Small intestine (tissue), 7 donors: ENCODE measurements at regions not wholly inside any gene's neighbourhood (a gene's known extent, or its start where the extent isn't known, plus 50 kb on each side); places are given as distances from the start of the nearest gene placed in this dataset.

Experiments
- DNase-seq, 2 donors: peaks; one replicate each; pipeline versions ENCODE4 v3.0.0 to v3.0.0-alpha.2; 2013
- FAIRE-seq: peaks from 2 replicates; lab custom pipeline; 2012; peaks lifted over from hg19 to GRCh38; lab: Jason Lieb, UNC
- H3K27ac ChIP-seq, 3 donors: one replicate each; pipeline ENCODE4 v1.5.1; 2013; ENCODE audit warnings: low read length in 2 of 3, mild to moderate bottlenecking in 2 of 3, control low read depth in 1 of 3, inconsistent platforms in 1 of 3, low read depth in 1 of 3, moderate library complexity in 1 of 3
- H3K27me3 ChIP-seq, 3 donors: one replicate each; pipeline ENCODE4 v1.6.1; 2013; ENCODE audit warnings: low read length in 3 of 3, inconsistent platforms in 1 of 3; ENCODE audit not compliant: control insufficient read depth in 3 of 3, insufficient read depth in 3 of 3
- H3K36me3 ChIP-seq, 3 donors: one replicate each; pipeline ENCODE4 v1.6.1; 2013; ENCODE audit warnings: low read length in 3 of 3, inconsistent platforms in 1 of 3, low read depth in 1 of 3, mild to moderate bottlenecking in 1 of 3, moderate library complexity in 1 of 3; ENCODE audit not compliant: control insufficient read depth in 3 of 3, insufficient read depth in 2 of 3
- H3K4me1 ChIP-seq, 3 donors: one replicate each; pipeline ENCODE4 v1.6.1; 2013; ENCODE audit warnings: low read length in 2 of 3, inconsistent platforms in 1 of 3, low read depth in 1 of 3, mild to moderate bottlenecking in 1 of 3, moderate library complexity in 1 of 3; ENCODE audit not compliant: control insufficient read depth in 3 of 3, insufficient read depth in 2 of 3
- H3K4me3 ChIP-seq, 3 donors: one replicate each; pipeline ENCODE4 v1.5.1; 2013; ENCODE audit warnings: low read length in 3 of 3, control low read depth in 1 of 3, inconsistent platforms in 1 of 3, low read depth in 1 of 3, mild to moderate bottlenecking in 1 of 3, moderate library complexity in 1 of 3
- H3K9me3 ChIP-seq, 2 donors: one replicate each; pipeline ENCODE4 v1.6.1; 2013; ENCODE audit warnings: low read depth in 1 of 2, low read length in 1 of 2; ENCODE audit not compliant: control insufficient read depth in 2 of 2, insufficient read depth in 1 of 2
- WGBS, 3 donors: extraction: QIAGEN DNeasy Blood & Tissue Kit; methylation state at CpG; one replicate each; pipeline ENCODE4 v1.1.7; 2013; 5-methylcytosine and 5-hydroxymethylcytosine counted together
- donor health status: healthy with polysubstance abuse.
- donor health status: control.
- donor health status: control.
- donor health status: Bipolar disorder and iron deficiency.
- donor health status: healthy.

DNA sequence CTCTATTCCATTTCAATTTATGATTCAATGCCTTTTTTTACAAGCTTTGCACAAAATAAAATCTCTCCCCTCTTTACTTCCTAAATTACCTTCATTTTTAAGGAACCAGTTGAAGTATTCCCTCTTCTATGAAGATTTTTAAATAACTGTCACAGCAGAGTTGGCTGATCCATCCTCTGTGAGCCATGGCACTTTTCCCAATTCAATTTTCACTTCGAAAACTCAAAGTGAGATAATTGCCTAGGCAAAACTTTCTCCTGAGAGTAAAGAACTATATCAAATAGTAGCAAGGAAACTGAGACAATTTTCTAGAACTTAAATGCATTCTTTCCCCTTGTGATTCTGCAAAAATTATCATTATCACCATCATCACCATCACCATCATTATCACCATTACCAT lies 259.9 kb upstream of the ARHGAP20 start:
- WGBS, 3 donors, result 62 to 86% (median 75%) methylated on average over 1 of the region's 1 CpG
- DNase-seq (no peak), FAIRE-seq (no peak)

GRCh38 chr11:110971140-110971539 lies 258.9 kb upstream of the ARHGAP20 start:
- FAIRE-seq (no peak), DNase-seq (no peak)
- 67 to 73% (median 70%) methylated on average over 1 of the region's 1 CpG for WGBS, 3 donors
- Histone ChIP-seq H3K36me3 (no peaks in the 10 kb centered on the region), H3K9me3 (no peaks in the 10 kb centered on the region), H3K4me3 (no peak overlapping the region), H3K27me3 (peaks cover 0 to 3% (median 3%) of the 10 kb centered on the region in 3 donors), H3K4me1 (no peaks in the 10 kb centered on the region), H3K27ac (no peak overlapping the region)

More for the DNA sequence above, 259.9 kb upstream of the ARHGAP20 start:
- Histone ChIP-seq H3K36me3 (no peaks in the 10 kb centered on the region), H3K4me3 (no peak overlapping the region), H3K27ac (no peak overlapping the region), H3K27me3 (peaks cover 0 to 3% (median 3%) of the 10 kb centered on the region in 3 donors), H3K9me3 (no peaks in the 10 kb centered on the region), H3K4me1 (no peaks in the 10 kb centered on the region)

GRCh38 chr11:110968348-110969062 lies 256.3 kb upstream of the ARHGAP20 start:
- DNase-seq, result no peak
- H3K4me3 ChIP-seq, result no peak overlapping the region
- H3K4me1 ChIP-seq, result no peaks in the 10 kb centered on the region
- H3K9me3 ChIP-seq, result no peaks in the 10 kb centered on the region
- no peak for FAIRE-seq
- no peaks in the 10 kb centered on the region for H3K36me3 ChIP-seq
- peaks cover 2 to 3% (median 3%) of the 10 kb centered on the region in 3 donors for H3K27me3 ChIP-seq
- 65 to 83% (median 79%) methylated on average over 4 of the region's 4 CpGs for WGBS, 3 donors
- H3K27ac ChIP-seq, result no peak overlapping the region

DNA sequence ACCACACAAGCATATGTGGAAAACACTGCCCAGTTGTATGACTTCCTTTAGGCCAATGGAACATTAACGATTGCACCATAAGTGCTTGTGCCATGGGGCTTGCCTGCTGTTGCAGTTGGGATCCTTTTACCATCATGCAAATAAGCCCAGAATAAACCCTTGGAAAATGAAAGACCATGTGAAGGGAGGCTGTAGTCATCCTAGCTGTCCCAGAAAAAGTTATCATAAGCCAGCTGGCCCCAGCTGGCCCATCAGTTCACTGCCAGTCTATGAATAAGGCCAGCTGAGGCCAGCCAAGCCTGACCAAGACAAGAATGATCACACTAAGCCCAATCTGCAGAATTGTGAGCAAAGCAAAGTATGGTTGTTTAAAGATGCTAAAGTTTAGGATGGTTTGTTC lies 253.9 kb upstream of the ARHGAP20 start:
- Histone ChIP-seq H3K4me1 (no peaks in the 10 kb centered on the region), H3K9me3 (no peaks in the 10 kb centered on the region), H3K4me3 (no peak overlapping the region), H3K36me3 (no peaks in the 10 kb centered on the region), H3K27ac (no peak overlapping the region), H3K27me3 (peaks cover 0 to 2% (median 2%) of the 10 kb centered on the region in 3 donors)
- 64 to 87% (median 76%) methylated on average over 1 of the region's 1 CpG for WGBS, 3 donors
- no peak for DNase-seq
- no peak for FAIRE-seq

DNA sequence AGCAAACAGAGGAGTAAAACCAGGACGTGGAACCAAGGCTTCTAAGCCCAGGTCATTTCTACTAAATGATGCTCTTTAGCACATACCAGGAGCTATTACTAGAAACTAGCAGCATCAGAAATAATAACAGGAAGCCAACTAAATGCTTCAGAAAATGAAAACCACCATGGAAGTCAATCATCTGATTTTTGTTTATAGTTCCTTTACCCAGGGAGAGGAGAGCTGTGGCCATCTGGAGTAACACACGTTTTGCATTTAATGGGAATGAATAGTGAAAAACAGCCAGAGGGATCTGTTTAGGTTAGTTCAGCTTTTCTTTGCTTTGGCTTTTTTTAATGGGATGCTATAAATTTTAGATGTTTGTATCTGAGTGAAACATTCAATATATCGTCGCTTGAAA lies 250.7 kb upstream of the ARHGAP20 start:
- no peaks in the 10 kb centered on the region for H3K36me3 ChIP-seq
- H3K4me3 ChIP-seq, result no peak overlapping the region
- H3K27ac ChIP-seq, result no peak overlapping the region
- FAIRE-seq (no peak), DNase-seq (no peak)
- H3K9me3 ChIP-seq, result no peaks in the 10 kb centered on the region
- H3K4me1 ChIP-seq, result no peaks in the 10 kb centered on the region
- peaks cover 0 to 2% (median 0%) of the 10 kb centered on the region in 3 donors for H3K27me3 ChIP-seq
- 55 to 60% (median 58%) methylated on average over 4 of the region's 4 CpGs for WGBS, 3 donors

DNA sequence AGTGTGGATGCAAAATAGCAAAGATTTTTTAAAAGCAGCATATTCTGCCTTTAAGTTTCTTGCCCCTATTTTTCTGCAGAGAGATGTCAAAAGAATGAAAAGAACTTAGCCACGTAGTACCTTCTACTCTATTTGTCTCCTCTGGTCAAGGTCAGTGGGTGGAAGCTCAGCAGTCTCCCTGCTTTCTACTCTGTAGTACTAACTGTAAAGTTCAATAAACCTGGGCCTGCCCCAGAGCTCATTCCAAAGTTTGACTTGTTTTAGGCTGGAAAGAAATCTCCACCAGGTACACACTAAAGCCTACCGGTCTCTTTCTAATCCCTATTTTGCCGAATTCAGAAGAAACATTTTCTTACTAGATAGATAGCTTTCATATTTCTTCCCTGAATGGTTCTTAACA lies 247.9 kb upstream of the ARHGAP20 start:
- Histone ChIP-seq H3K4me3 (no peak overlapping the region), H3K27ac (no peak overlapping the region), H3K4me1 (no peaks in the 10 kb centered on the region), H3K27me3 (peaks cover 0 to 2% (median 0%) of the 10 kb centered on the region in 3 donors), H3K36me3 (no peaks in the 10 kb centered on the region), H3K9me3 (no peaks in the 10 kb centered on the region)
- DNase-seq, result no peak
- no peak for FAIRE-seq
- 70 to 82% (median 80%) methylated on average over 3 of the region's 3 CpGs for WGBS, 3 donors

- 86 to 88% (median 86%) methylated on average over 4 of the region's 4 CpGs for WGBS, 3 donors
- no peaks in the 10 kb centered on the region for H3K27me3 ChIP-seq
- DNase-seq (no peak), FAIRE-seq (no peak)
- H3K27ac ChIP-seq, result no peak overlapping the region
- no peak overlapping the region for H3K4me3 ChIP-seq
- H3K4me1 ChIP-seq, result no peaks in the 10 kb centered on the region
- H3K9me3 ChIP-seq, result no peaks in the 10 kb centered on the region
- H3K36me3 ChIP-seq, result no peaks in the 10 kb centered on the region
Observed at GRCh38 chr11:110958216-110958615, 246.0 kb upstream of the ARHGAP20 start.

DNA sequence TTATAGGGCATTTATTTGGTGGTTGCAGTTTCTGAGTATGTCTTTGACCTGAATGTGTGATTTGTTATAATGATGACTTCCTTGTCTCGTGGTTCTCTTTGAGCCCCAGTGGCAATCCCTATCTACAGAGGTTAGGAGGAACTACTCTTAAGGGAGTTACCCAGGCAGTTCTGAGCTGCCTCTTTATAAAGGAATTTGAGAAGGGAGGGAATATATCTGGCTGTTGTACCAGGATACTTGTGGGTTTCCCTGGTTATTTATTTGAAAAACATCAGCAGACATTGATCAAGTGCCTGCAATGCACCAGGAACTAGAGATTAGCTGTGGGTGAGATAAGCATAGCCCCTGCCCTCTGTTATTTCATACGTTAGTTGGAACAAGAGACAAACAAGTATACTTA lies 243.5 kb upstream of the ARHGAP20 start:
- 30 to 62% (median 36%) methylated on average over 2 of the region's 2 CpGs for WGBS, 3 donors
- no peaks in the 10 kb centered on the region for H3K9me3 ChIP-seq
- DNase-seq (no peak), FAIRE-seq (no peak)
- H3K36me3 ChIP-seq, result no peaks in the 10 kb centered on the region
- H3K4me1 ChIP-seq, result peaks cover 0 to 2% (median 0%) of the 10 kb centered on the region in 3 donors
- no peak overlapping the region for H3K4me3 ChIP-seq
- no peak overlapping the region for H3K27ac ChIP-seq
- H3K27me3 ChIP-seq, result no peaks in the 10 kb centered on the region
